IgD-negative memory B cell (primary cell): ENCODE measurements at regions not wholly inside any gene's neighbourhood (a gene's known extent, or its start where the extent isn't known, plus 50 kb on each side); places are given as distances from the start of the nearest gene placed in this dataset.
A peak's percentile ranks its signal among the peaks of the same experiment; 100 is the strongest.

Experiments used
- H3K27ac Mint-ChIP-seq, 3 donors: one replicate each; pipeline ENCODE4 v1.8.0; 2020 to 2022; ENCODE audit warnings: mild to moderate bottlenecking in 3 of 3, mixed read lengths in 3 of 3, moderate library complexity in 1 of 3
- H3K27me3 Mint-ChIP-seq: one replicate; pipeline ENCODE4 v1.8.0; 2021; ENCODE audit warnings: mixed read lengths
- H3K36me3 Mint-ChIP-seq: one replicate; pipeline ENCODE4 v1.8.0; 2020; ENCODE audit warnings: mild to moderate bottlenecking, mixed read lengths
- H3K4me1 Mint-ChIP-seq, 3 donors: one replicate each; pipeline ENCODE4 v1.8.0; 2020 to 2022; ENCODE audit warnings: mixed read lengths in 3 of 3, mild to moderate bottlenecking in 1 of 3
- H3K4me3 Mint-ChIP-seq, 4 donors: one replicate each; pipeline ENCODE4 v1.8.0; 2020 to 2022; ENCODE audit warnings: mild to moderate bottlenecking in 4 of 4, mixed read lengths in 4 of 4, moderate library complexity in 3 of 4
- H3K9me3 Mint-ChIP-seq, 3 donors: one replicate each; pipeline ENCODE4 v1.8.0; 2020 to 2021; ENCODE audit warnings: mixed read lengths in 3 of 3, mild to moderate bottlenecking in 1 of 3

DNA sequence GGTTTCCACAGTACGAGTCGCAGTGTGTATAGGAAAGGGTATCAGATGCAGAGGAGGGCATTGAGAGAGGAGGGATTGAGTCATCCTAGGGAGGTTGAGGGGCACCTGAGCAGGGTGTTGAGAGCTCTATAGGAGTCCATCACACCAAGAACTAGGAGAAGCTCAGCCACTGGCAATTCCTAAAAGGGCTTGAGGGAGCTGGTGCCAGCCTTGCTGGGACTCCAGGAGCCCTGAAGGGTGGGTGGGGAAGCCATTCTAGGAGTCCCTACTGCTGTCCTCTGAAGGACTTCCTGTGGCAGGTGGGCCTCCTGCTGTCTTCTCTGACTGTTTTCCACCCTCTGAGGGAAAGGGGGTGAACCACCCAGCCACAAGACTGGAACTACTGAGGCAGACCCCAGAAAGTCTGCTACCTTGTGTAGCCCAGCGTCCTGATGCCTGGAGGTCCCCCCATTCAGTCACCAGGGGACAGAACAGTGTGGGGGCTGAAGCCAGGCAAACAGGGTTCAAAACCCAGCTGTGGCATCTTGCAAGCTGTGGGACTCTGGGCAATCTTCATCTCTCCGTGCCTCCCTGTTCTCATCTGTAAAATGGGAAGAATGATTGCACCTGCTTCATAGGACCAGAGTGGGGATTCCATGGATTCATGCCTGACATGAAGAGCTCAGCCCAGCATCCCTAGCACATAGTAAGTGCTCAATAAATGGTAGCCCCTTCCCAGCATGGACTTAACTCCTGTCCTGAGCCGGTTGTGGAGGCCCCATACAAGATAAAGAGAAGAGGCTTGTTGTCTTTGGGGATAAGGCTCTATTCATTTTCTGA lies 149.5 kb downstream of the C9orf50 start:
- Mint-ChIP-seq H3K4me3 (no peak overlapping the region), H3K36me3 (peaks cover 2% of the 10 kb centered on the region), H3K27me3 (peaks cover 35% of the 10 kb centered on the region), H3K9me3 (peaks cover 0 to 5% (median 3%) of the 10 kb centered on the region in 3 donors), H3K27ac (no peak overlapping the region), H3K4me1 (no peaks in the 10 kb centered on the region)

DNA sequence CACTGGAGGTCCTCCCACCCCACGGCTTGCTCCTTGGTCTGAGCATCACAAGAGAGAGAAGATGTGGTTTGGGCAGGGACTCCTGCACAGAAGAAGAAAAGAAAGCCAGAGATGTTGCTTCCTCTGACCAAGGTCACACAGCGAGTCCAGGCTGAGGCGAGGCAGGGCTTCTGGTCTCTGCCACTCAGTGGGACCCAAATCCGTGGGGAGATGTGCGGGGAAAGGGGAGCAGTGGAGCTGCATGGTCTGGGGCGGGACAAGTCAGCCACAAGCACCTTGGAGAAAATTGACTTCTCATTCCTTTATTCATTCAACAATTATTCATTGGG lies 150.9 kb downstream of the C9orf50 start:
- peaks cover 41% of the 10 kb centered on the region for H3K27me3 Mint-ChIP-seq
- H3K27ac Mint-ChIP-seq = no peak overlapping the region
- no peak overlapping the region for H3K4me3 Mint-ChIP-seq
- no peaks in the 10 kb centered on the region for H3K4me1 Mint-ChIP-seq
- peaks cover 2% of the 10 kb centered on the region for H3K36me3 Mint-ChIP-seq
- H3K9me3 Mint-ChIP-seq = peaks cover 0 to 3% (median 3%) of the 10 kb centered on the region in 3 donors

DNA sequence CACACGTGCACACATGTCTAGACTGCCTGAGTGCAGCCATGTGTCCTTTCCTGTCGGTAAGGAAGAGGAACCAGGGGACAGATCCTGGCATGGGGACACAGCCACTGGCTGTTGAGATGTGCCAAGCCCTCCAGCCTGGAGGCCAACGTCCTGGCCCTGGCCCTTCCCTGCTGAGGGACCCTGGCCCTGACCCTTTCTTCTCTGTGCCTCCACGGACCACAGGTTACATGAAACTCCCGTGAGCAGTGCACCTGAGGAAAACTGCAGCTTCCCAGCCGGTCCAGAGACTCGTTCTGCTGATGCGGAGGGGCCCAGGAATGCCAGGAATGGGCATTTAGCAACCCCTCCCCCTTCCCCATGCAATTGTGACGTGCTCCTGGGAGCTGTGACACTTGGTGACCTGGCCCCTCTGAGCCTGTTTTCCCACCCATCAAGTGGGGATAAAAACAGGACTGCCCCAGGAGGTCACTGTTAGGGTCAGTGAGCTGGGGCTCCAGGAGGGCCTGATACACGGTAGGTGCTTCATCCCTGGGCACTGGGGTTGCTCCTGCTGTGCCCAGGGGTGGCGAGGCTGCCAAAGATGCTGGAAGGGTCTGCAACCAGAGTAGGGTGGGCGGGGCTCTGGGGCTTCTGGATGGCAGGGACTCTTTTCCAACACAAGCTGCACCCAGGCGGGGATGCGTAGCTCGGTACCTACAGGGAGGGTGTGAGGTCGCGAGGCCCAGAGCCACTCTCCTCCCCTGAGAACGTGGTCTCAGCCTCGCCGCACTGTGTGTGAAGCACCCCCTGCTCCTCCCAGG lies 151.5 kb downstream of the C9orf50 start:
- peaks cover 42% of the 10 kb centered on the region for H3K27me3 Mint-ChIP-seq

GRCh38 chr9:129467739-129468666 lies 152.9 kb downstream of the C9orf50 start:
- Mint-ChIP-seq H3K9me3 (peaks cover 0 to 3% (median 0%) of the 10 kb centered on the region in 3 donors), H3K4me1 (no peaks in the 10 kb centered on the region), H3K36me3 (peaks cover 2% of the 10 kb centered on the region), H3K27me3 (peaks cover 38% of the 10 kb centered on the region), H3K27ac (no peak overlapping the region), H3K4me3 (no peak overlapping the region)

More for the DNA sequence above, 151.5 kb downstream of the C9orf50 start:
- Mint-ChIP-seq H3K9me3 (peaks cover 0 to 3% (median 3%) of the 10 kb centered on the region in 3 donors), H3K4me1 (no peaks in the 10 kb centered on the region), H3K36me3 (peaks cover 2% of the 10 kb centered on the region), H3K4me3 (no peak overlapping the region), H3K27ac (no peak overlapping the region)

DNA sequence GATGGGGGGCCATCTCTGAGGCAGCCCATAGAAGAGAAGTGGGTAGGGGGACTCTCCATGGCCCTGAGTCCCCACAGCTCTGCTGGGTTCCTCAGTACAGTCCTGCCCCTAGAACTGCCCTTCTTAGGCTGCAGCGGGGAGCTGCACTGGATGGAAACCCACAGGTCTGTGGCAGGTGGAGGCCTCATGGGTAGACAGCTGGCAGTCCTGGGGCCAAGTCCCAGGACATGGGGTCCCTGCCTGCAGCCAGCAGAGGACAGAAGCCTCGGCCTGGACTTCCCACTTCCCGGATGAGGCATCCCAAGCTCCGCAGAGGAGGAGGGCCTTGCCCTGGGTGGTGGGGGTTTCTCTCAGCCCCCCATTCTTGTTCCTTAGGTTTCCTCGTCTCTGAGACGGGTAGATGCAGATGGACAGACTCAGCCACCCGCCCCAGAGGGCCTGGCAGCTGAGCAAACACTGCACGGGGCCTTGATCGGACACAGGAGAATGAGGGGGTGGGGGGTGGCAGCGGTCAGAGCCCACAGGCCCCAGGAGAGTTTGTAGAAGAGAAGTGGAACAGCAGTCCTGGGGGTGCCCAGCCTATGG lies 153.8 kb downstream of the C9orf50 start:
- H3K9me3 Mint-ChIP-seq = peaks cover 0 to 3% (median 0%) of the 10 kb centered on the region in 3 donors
- no peak overlapping the region for H3K27ac Mint-ChIP-seq
- no peak overlapping the region for H3K4me3 Mint-ChIP-seq
- peaks cover 2% of the 10 kb centered on the region for H3K36me3 Mint-ChIP-seq
- H3K4me1 Mint-ChIP-seq = no peaks in the 10 kb centered on the region
- H3K27me3 Mint-ChIP-seq = peaks cover 33% of the 10 kb centered on the region

DNA sequence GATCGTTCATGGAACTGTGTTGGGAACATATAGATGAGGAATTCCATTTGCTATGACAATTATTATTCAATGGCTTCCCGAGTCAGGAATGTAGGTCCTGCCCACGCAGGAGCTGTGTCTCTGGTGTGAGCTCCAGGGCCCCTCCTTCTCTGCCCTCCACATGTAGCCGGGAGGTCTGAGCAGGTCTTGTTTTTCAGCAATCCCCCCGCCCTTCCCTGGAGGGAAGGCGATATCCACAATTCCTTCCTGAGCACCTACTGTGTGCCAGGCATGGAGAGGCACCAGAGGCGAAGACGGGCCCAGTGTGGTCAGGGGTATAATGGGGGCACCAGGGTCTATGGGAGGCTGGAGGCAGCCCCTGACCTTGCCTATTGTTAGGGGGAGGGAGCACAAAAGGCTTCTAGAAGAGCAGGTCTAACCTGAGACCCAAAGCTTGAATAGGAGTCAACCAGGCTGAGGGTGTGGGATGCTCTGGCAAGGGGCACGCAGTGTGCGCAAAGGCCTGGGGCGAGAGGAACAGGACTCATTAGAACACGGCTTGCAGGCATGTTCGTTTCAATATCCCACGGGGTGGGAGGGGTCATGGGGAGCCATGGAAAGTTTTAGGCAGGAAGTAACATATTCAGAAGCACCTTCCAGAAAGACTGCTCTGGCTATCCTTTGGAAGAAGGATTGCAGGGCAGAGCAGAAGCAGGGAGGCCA lies 154.9 kb downstream of the C9orf50 start:
- peak overlapping the region in 1 of 3 donors; percentile 87 for H3K27ac Mint-ChIP-seq
- H3K4me1 Mint-ChIP-seq = no peaks in the 10 kb centered on the region
- peaks cover 30% of the 10 kb centered on the region for H3K27me3 Mint-ChIP-seq
- H3K9me3 Mint-ChIP-seq = peaks cover 0 to 3% (median 0%) of the 10 kb centered on the region in 3 donors
- H3K36me3 Mint-ChIP-seq = peaks cover 2% of the 10 kb centered on the region
- peak overlapping the region in 1 of 4 donors; percentile 18 for H3K4me3 Mint-ChIP-seq

DNA sequence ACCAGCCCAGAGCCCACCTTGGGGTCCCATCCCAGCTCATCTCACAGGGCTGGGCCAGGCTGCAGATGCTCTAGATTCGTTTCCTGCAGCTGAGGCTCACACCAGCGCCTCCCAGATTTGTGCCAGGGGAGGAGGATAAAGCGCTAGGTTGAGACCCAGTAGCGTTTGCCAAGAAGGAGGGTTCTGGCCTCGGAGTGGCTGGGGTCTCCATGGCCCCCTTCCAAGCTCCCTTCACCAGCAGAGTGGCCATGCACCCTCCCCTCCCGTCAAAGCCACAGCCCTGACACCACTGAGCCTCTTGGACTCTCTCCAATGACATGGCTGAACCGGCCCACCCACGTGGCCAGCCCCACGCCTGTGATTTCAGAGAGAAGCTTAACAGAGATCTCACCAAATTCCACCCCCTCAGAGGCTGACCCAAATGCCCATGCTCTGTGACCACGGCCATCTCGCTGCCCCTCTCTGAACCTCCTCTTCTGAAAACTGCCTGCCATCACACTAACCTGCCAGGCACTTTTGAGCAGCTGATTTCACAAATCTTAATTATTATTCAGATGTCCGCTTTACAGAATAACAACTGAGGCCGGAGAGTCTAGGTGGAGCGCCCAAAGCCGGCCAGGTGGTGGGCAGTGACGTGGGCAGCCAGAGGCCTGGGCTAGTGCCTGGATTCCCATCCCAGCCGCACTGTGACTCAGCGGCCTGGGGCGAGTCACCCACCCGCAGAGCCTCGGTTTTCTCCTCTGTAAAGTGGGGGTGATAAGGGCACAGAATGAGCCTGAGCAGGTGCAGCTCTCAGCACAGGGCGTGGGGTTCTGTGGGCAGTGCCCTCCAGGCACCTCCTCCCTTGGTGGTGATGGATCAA lies 155.7 kb downstream of the C9orf50 start:
- H3K4me3 Mint-ChIP-seq = no peak overlapping the region
- peaks cover 2% of the 10 kb centered on the region for H3K36me3 Mint-ChIP-seq
- peaks cover 0 to 3% (median 0%) of the 10 kb centered on the region in 3 donors for H3K9me3 Mint-ChIP-seq
- H3K27me3 Mint-ChIP-seq = peaks cover 28% of the 10 kb centered on the region
- peaks cover 0 to 2% (median 0%) of the 10 kb centered on the region in 3 donors for H3K4me1 Mint-ChIP-seq
- no peak overlapping the region for H3K27ac Mint-ChIP-seq

GRCh38 chr9:129463994-129464393 lies 156.9 kb downstream of the C9orf50 start:
- Mint-ChIP-seq H3K27ac (no peak overlapping the region), H3K9me3 (peaks cover 0 to 3% (median 0%) of the 10 kb centered on the region in 3 donors), H3K27me3 (peaks cover 27% of the 10 kb centered on the region), H3K4me3 (no peak overlapping the region), H3K4me1 (peaks cover 0 to 3% (median under 1%) of the 10 kb centered on the region in 3 donors), H3K36me3 (no peaks in the 10 kb centered on the region)

- Mint-ChIP-seq H3K4me1 (peaks cover under 1 to 4% (median 3%) of the 10 kb centered on the region in 3 donors), H3K27me3 (peaks cover 30% of the 10 kb centered on the region), H3K27ac (no peak overlapping the region), H3K36me3 (no peaks in the 10 kb centered on the region), H3K9me3 (peaks cover 0 to 3% (median 0%) of the 10 kb centered on the region in 3 donors), H3K4me3 (peak overlapping the region in 1 of 4 donors; percentile 39)
These were observed 157.4 kb downstream of the C9orf50 start for GRCh38 chr9:129463477-129463876.

DNA sequence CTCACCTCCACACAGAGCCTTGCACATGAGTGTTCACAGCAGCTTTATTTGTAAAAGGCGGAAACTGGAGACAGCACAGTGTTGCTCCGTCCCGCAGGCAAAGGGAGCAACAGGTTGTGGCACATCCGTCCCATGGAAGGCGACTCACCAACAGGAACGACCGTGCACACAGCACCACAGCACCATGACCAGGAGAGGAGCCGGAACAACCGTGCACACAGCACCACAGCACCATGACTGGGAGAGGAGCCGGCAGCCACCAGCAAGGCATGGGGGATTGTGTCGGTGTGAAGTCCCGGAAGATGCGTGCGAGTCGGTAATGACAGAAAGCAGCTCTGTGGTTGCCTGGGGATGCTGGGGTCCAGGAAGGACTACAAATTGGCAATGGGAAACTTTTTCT lies 158.5 kb downstream of the C9orf50 start:
- H3K27me3 Mint-ChIP-seq = peaks cover 36% of the 10 kb centered on the region
- no peak overlapping the region for H3K4me3 Mint-ChIP-seq
- no peak overlapping the region for H3K27ac Mint-ChIP-seq
- no peaks in the 10 kb centered on the region for H3K9me3 Mint-ChIP-seq
- no peaks in the 10 kb centered on the region for H3K36me3 Mint-ChIP-seq
- peaks cover 6 to 8% (median 7%) of the 10 kb centered on the region in 3 donors for H3K4me1 Mint-ChIP-seq

DNA sequence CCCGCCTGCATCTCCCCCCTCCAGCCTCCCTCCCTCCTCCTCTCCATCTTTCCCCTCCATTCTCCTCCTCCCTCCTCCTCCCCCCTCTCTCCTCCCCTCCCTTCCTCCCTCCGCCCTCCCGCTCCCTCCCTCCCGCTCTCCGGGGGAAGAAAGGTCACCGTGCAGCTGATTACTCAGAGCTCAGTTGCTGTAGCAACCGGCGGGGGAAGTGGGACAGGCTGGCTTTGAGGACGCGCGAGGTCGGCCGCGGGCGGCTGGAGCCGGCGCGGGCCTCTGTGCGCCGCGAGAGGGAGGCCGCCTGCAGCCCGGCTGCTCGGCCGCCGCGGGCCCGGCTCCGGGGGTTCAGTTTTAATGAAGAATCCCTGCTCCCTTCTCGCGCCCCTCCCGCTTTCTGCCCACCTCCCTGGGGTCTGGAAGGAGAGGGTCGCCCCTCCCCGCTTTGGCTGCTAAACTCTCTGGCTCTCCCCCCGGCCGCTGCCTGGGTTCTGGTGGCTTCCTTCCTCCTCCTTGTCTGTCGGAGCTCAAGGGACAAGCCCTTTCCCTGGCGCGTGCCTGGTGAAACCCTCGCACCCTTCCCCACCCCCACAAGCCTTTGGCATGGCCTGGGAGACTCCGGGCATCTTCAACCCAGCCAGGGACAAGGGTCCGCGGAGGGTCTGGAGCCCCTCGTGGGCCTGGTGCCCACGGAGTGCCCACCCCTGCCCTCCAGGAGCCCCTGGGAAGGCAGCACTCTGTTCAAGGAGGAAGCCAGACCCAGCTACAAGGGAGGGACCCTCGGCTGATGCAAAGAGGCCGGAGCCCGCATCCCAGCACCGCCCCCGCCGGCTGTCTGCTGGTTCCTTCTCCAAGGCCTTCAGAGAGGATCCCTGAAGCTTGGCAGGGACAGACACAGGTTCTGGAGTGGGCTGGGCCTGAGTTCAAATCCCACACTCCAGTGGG lies 160.3 kb downstream of the C9orf50 start:
- H3K4me1 Mint-ChIP-seq = peaks cover 7 to 8% (median 7%) of the 10 kb centered on the region in 3 donors
- H3K9me3 Mint-ChIP-seq = no peaks in the 10 kb centered on the region
- H3K36me3 Mint-ChIP-seq = no peaks in the 10 kb centered on the region
- H3K4me3 Mint-ChIP-seq = peak overlapping the region; percentile 17 to 78 (median 40)
- H3K27ac Mint-ChIP-seq = peak overlapping the region in 2 of 3 donors; percentile 42 to 43
- H3K27me3 Mint-ChIP-seq = peaks cover 31% of the 10 kb centered on the region
